Colonic mucosa (tissue), 4 donors: ENCODE measurements at regions not wholly inside any gene's neighbourhood (a gene's known extent, or its start where the extent isn't known, plus 50 kb on each side); places are given as distances from the start of the nearest gene placed in this dataset.
A peak's percentile ranks its signal among the peaks of the same experiment; 100 is the strongest.

ENCODE experiments used
- DNase-seq: peaks from one replicate; pipeline ENCODE4 v3.0.0-alpha.2; 2020
- H3K27ac ChIP-seq: fragments of 200-600 bp; one replicate; pipeline ENCODE4 v1.8.0; 2021
- H3K27me3 ChIP-seq: fragments of 200-600 bp; one replicate; pipeline ENCODE4 v1.8.0; 2021
- H3K36me3 ChIP-seq: fragments of 200-600 bp; one replicate; pipeline ENCODE4 v1.8.0; 2021
- H3K4me1 ChIP-seq: fragments of 200-600 bp; one replicate; pipeline ENCODE4 v1.8.0; 2021; ENCODE audit warnings: mild to moderate bottlenecking
- H3K4me3 ChIP-seq: fragments of 200-600 bp; one replicate; pipeline ENCODE4 v1.8.0; 2021
- H3K9ac ChIP-seq, 2 donors: one replicate each; pipeline ENCODE4 v1.7.0; 2013; ENCODE audit warnings: control low read depth in 2 of 2, low read depth in 2 of 2, low read length in 2 of 2
- H3K9me3 ChIP-seq: fragments of 200-600 bp; one replicate; pipeline ENCODE4 v1.8.0; 2021
- CTCF ChIP-seq: fragments of 200-600 bp; IDR thresholded peaks from one replicate; pipeline ENCODE4 v1.8.0; 2022; ENCODE audit warnings: antibody characterized with exemption, mild to moderate bottlenecking
- intact Hi-C: fragments of 100-400 bp; cut with DNase I; formaldehyde crosslinking; loops from one replicate; pipeline ENCODE4 v1.14.1; 2022
- donor health status: healthy.
- donor health status: DM: no; HTN: no; CAD: no.
- donor health status: DM: no; HTN: no; CAD: no.

- intact Hi-C loops, result loop anchor here (5.0 to 10.0 kb wide), 2 partner anchors 315 to 528 kb away; no protein-coding TSS in a partner anchor
- H3K27ac ChIP-seq, result no peak overlapping the region
- TF ChIP-seq CTCF, result no peak
Observed at GRCh38 chr1:227440182-227440581, 121.9 kb upstream of the CDC42BPA start.

GRCh38 chr1:227437495-227438008 is 119.3 kb upstream of the CDC42BPA start:
- Histone ChIP-seq H3K36me3 (no peaks in the 10 kb centered on the region), H3K9me3 (no peaks in the 10 kb centered on the region), H3K27me3 (no peaks in the 10 kb centered on the region), H3K9ac (peak overlapping the region in 1 of 2 donors; percentile 51), H3K4me1 (no peaks in the 10 kb centered on the region), H3K27ac (no peak overlapping the region), H3K4me3 (peak overlapping the region; percentile 10)
- no peak for DNase-seq
- intact Hi-C loops, result loop anchor here (2.0 kb wide), 1 partner anchor 203 kb away; no protein-coding TSS in a partner anchor
- peak; percentile 15 for TF ChIP-seq CTCF

More at GRCh38 chr1:227440182-227440581, 121.9 kb upstream of the CDC42BPA start:
- Histone ChIP-seq H3K36me3 (no peaks in the 10 kb centered on the region), H3K4me3 (no peak overlapping the region), H3K4me1 (no peaks in the 10 kb centered on the region), H3K27me3 (no peaks in the 10 kb centered on the region), H3K9me3 (no peaks in the 10 kb centered on the region), H3K9ac (no peak overlapping the region)
- no peak for DNase-seq

GRCh38 chr1:227434808-227435444 is 116.6 kb upstream of the CDC42BPA start:
- H3K9ac ChIP-seq, result no peak overlapping the region
- DNase-seq, result no peak
- H3K36me3 ChIP-seq, result no peaks in the 10 kb centered on the region
- no peak for TF ChIP-seq CTCF
- H3K4me1 ChIP-seq, result no peaks in the 10 kb centered on the region
- no peaks in the 10 kb centered on the region for H3K27me3 ChIP-seq
- H3K9me3 ChIP-seq, result no peaks in the 10 kb centered on the region
- intact Hi-C loops, result no loop called here
- H3K27ac ChIP-seq, result no peak overlapping the region
- no peak overlapping the region for H3K4me3 ChIP-seq

GRCh38 chr1:227433663-227434341 is 115.5 kb upstream of the CDC42BPA start:
- no peak for DNase-seq
- no peak overlapping the region for H3K4me3 ChIP-seq
- H3K36me3 ChIP-seq, result no peaks in the 10 kb centered on the region
- H3K27me3 ChIP-seq, result no peaks in the 10 kb centered on the region
- no peak for TF ChIP-seq CTCF
- H3K9ac ChIP-seq, result no peak overlapping the region
- no peaks in the 10 kb centered on the region for H3K9me3 ChIP-seq
- intact Hi-C loops, result no loop called here
- no peaks in the 10 kb centered on the region for H3K4me1 ChIP-seq
- H3K27ac ChIP-seq, result no peak overlapping the region

- no peaks in the 10 kb centered on the region for H3K9me3 ChIP-seq
- H3K4me3 ChIP-seq, result no peak overlapping the region
- no peaks in the 10 kb centered on the region for H3K36me3 ChIP-seq
- no peak overlapping the region for H3K9ac ChIP-seq
- TF ChIP-seq CTCF, result no peak
- no peaks in the 10 kb centered on the region for H3K4me1 ChIP-seq
- intact Hi-C loops, result no loop called here
- H3K27ac ChIP-seq, result no peak overlapping the region
- DNase-seq, result no peak
- no peaks in the 10 kb centered on the region for H3K27me3 ChIP-seq
Observed at GRCh38 chr1:227432981-227433380, 114.7 kb upstream of the CDC42BPA start.
